ENCODE measurements at regions not wholly inside any gene's neighbourhood (a gene's known extent, or its start where the extent isn't known, plus 50 kb on each side); places are given as distances from the start of the nearest gene placed in this dataset.

- no peaks in the 10 kb centered on the region for H3K79me2 ChIP-seq (ENCODE audit: insufficient read depth)
- H3F3A ChIP-seq (replicated peaks; ENCODE audit: insufficient read depth): no peaks in the 10 kb centered on the region
- WGBS (ENCODE audit: low lambda C conversion rate): 5% methylated on average over 4 of the region's 4 CpGs
- no peak overlapping the region for H3K4me2 ChIP-seq
- H3K4me3 ChIP-seq (ENCODE audit: low read depth in 2 of 2, low read length in 1 of 2): no peak overlapping the region
- H3K4me1 ChIP-seq (ENCODE audit: control insufficient read depth in 1 of 2, insufficient read depth in 2 of 2, low read depth in 1 of 2, low read length in 1 of 2): no peaks in the 10 kb centered on the region
- H3K9me2 ChIP-seq: no peaks in the 10 kb centered on the region
- no peak overlapping the region for H3K9ac ChIP-seq
- no peaks in the 10 kb centered on the region for H3K9me3 ChIP-seq
- CTCF ChIA-PET: no interaction called here
- H3K36me3 ChIP-seq (replicated peaks in 1 of 2; ENCODE audit: control insufficient read depth in 1 of 2, insufficient read depth in 2 of 2, low read length in 1 of 2): no peaks in the 10 kb centered on the region
- no peak overlapping the region for H2AFZ ChIP-seq (ENCODE audit: low read depth)
- H3K27ac ChIP-seq (ENCODE audit: low read depth in 2 of 2, low read length in 1 of 2): no peak overlapping the region
- DNase-seq: no peak
- no peaks in the 10 kb centered on the region for H3K27me3 ChIP-seq (ENCODE audit: insufficient read depth)
- no peak for TF ChIP-seq RAD21 (IDR thresholded peaks at IDR 0.05; ENCODE audit: low read length)
- no peak for TF ChIP-seq CTCF (IDR thresholded peaks at IDR 0.05)
- TF ChIP-seq EP300 (IDR thresholded peaks at IDR 0.05; ENCODE audit: borderline replicate concordance in 1 of 2, low read depth in 1 of 2, low read length in 1 of 2): no peak
- TF ChIP-seq MXI1 (IDR thresholded peaks at IDR 0.05; ENCODE audit: low read depth, low read length): no peak
- no peak for TF ChIP-seq FOSL2 (IDR thresholded peaks at IDR 0.05; ENCODE audit: borderline replicate concordance, low read depth)
- no peak for TF ChIP-seq USF1 (IDR thresholded peaks at IDR 0.05; ENCODE audit: borderline replicate concordance, low read depth)
- no peaks in the 10 kb centered on the region for H4K20me1 ChIP-seq (ENCODE audit: insufficient read depth)
- POLR2A ChIA-PET: no interaction called here
Measured at GRCh38 chr5:130243641-130244040, 339.4 kb downstream of the CHSY3 start.

- Histone ChIP-seq H3K4me2 (no peak overlapping the region), H3K27ac (ENCODE audit: low read depth in 2 of 2, low read length in 1 of 2) (no peak overlapping the region), H3K4me3 (ENCODE audit: low read depth in 2 of 2, low read length in 1 of 2) (no peak overlapping the region), H4K20me1 (ENCODE audit: insufficient read depth) (no peaks in the 10 kb centered on the region), H2AFZ (ENCODE audit: low read depth) (no peak overlapping the region), H3K9me3 (no peaks in the 10 kb centered on the region), H3K27me3 (ENCODE audit: insufficient read depth) (no peaks in the 10 kb centered on the region), H3F3A (replicated peaks; ENCODE audit: insufficient read depth) (no peaks in the 10 kb centered on the region), H3K9ac (no peak overlapping the region), H3K79me2 (ENCODE audit: insufficient read depth) (no peaks in the 10 kb centered on the region), H3K9me2 (no peaks in the 10 kb centered on the region), H3K4me1 (ENCODE audit: control insufficient read depth in 1 of 2, insufficient read depth in 2 of 2, low read depth in 1 of 2, low read length in 1 of 2) (no peaks in the 10 kb centered on the region), H3K36me3 (replicated peaks in 1 of 2; ENCODE audit: control insufficient read depth in 1 of 2, insufficient read depth in 2 of 2, low read length in 1 of 2) (no peaks in the 10 kb centered on the region)
- POLR2A ChIA-PET: no interaction called here
- TF ChIP-seq GATA2 (CRISPR knock-in tag; IDR thresholded peaks at IDR 0.05) (no peak), TEAD4 (IDR thresholded peaks at IDR 0.05; ENCODE audit: borderline replicate concordance, insufficient read depth) (no peak), USF1 (IDR thresholded peaks at IDR 0.05; ENCODE audit: borderline replicate concordance, low read depth) (no peak), FOSL2 (IDR thresholded peaks at IDR 0.05; ENCODE audit: borderline replicate concordance, low read depth) (no peak), SIN3A (IDR thresholded peaks at IDR 0.05; ENCODE audit: borderline replicate concordance, low read depth, low read length) (no peak), NRF1 (IDR thresholded peaks at IDR 0.05; ENCODE audit: low read depth, low read length) (no peak), RCOR1 (IDR thresholded peaks at IDR 0.05; ENCODE audit: low read length) (no peak), JUND (IDR thresholded peaks at IDR 0.05) (no peak), CTCF (IDR thresholded peaks at IDR 0.05) (no peak), MAX (IDR thresholded peaks at IDR 0.05; ENCODE audit: low read depth) (no peak), ZBTB33 (IDR thresholded peaks at IDR 0.05; ENCODE audit: borderline replicate concordance, low read depth) (no peak), PBX3 (IDR thresholded peaks at IDR 0.05) (no peak), GABPA (IDR thresholded peaks at IDR 0.05; ENCODE audit: low read depth) (no peak), MXI1 (IDR thresholded peaks at IDR 0.05; ENCODE audit: low read depth, low read length) (no peak), EP300 (IDR thresholded peaks at IDR 0.05; ENCODE audit: borderline replicate concordance in 1 of 2, low read depth in 1 of 2, low read length in 1 of 2) (no peak), YY1 (IDR thresholded peaks at IDR 0.05; ENCODE audit: low read depth) (no peak), RAD21 (IDR thresholded peaks at IDR 0.05; ENCODE audit: low read length) (no peak), POLR2AphosphoS5 (IDR thresholded peaks at IDR 0.05; ENCODE audit: low read depth, low read length) (no peak)
- DNase-seq: no peak
- WGBS (ENCODE audit: low lambda C conversion rate): 5% methylated on average over 3 of the region's 3 CpGs
- CTCF ChIA-PET: no interaction called here
Measured at GRCh38 chr5:130237721-130238120, 333.5 kb downstream of the CHSY3 start.
